Endothelial cell (in vitro differentiated cells): ENCODE measurements at regions not wholly inside any gene's neighbourhood (a gene's known extent, or its start where the extent isn't known, plus 50 kb on each side); places are given as distances from the start of the nearest gene placed in this dataset.

Experiments
- DNase-seq: peaks from one replicate; pipeline ENCODE4 v3.0.0; 2021; ENCODE audit warnings: low spot score
- H3K27ac Mint-ChIP-seq: one replicate; pipeline ENCODE4 v1.8.0; 2021; ENCODE audit warnings: mixed read lengths, inconsistent platforms; ENCODE audit not compliant: unreplicated experiment
- H3K27me3 Mint-ChIP-seq: one replicate; pipeline ENCODE4 v1.8.0; 2021; ENCODE audit warnings: mild to moderate bottlenecking, moderate library complexity, mixed read lengths, inconsistent platforms; ENCODE audit not compliant: unreplicated experiment
- H3K36me3 Mint-ChIP-seq: one replicate; pipeline ENCODE4 v1.8.0; 2021; ENCODE audit warnings: mild to moderate bottlenecking, low read depth, mixed read lengths, inconsistent platforms; ENCODE audit not compliant: unreplicated experiment
- H3K4me1 Mint-ChIP-seq: one replicate; pipeline ENCODE4 v1.8.0; 2021; ENCODE audit warnings: mild to moderate bottlenecking, mixed read lengths, inconsistent platforms; ENCODE audit not compliant: unreplicated experiment
- H3K4me3 Mint-ChIP-seq: one replicate; pipeline ENCODE4 v1.8.0; 2021; ENCODE audit warnings: mild to moderate bottlenecking, mixed read lengths, inconsistent platforms; ENCODE audit not compliant: unreplicated experiment
- H3K9me3 Mint-ChIP-seq: one replicate; pipeline ENCODE4 v1.8.0; 2021; ENCODE audit warnings: mixed read lengths, inconsistent platforms; ENCODE audit not compliant: unreplicated experiment
- CTCF ChIP-seq: fragments of 200-600 bp; sonication (generic); IDR thresholded peaks from one replicate; pipeline ENCODE4 v1.5.0; 2021; ENCODE audit warnings: antibody characterized with exemption; ENCODE audit not compliant: unreplicated experiment

- H3K27me3 Mint-ChIP-seq = peaks cover 1% of the 10 kb centered on the region
- peaks cover 5% of the 10 kb centered on the region for H3K36me3 Mint-ChIP-seq
- no peaks in the 10 kb centered on the region for H3K9me3 Mint-ChIP-seq
Measured at GRCh38 chr6:132213191-132213590, 188.1 kb downstream of the MOXD1 start.

GRCh38 chr6:132210886-132211563, 190.2 kb downstream of the MOXD1 start:
- no peaks in the 10 kb centered on the region for H3K9me3 Mint-ChIP-seq
- DNase-seq = no peak
- TF ChIP-seq CTCF = no peak
- H3K4me1 Mint-ChIP-seq = no peaks in the 10 kb centered on the region
- no peak overlapping the region for H3K27ac Mint-ChIP-seq
- peaks cover 1% of the 10 kb centered on the region for H3K27me3 Mint-ChIP-seq
- peaks cover 5% of the 10 kb centered on the region for H3K36me3 Mint-ChIP-seq
- H3K4me3 Mint-ChIP-seq = no peak overlapping the region

More at GRCh38 chr6:132213191-132213590, 188.1 kb downstream of the MOXD1 start:
- TF ChIP-seq CTCF = no peak
- no peak for DNase-seq
- Mint-ChIP-seq H3K27ac (no peak overlapping the region), H3K4me3 (no peak overlapping the region), H3K4me1 (no peaks in the 10 kb centered on the region)

GRCh38 chr6:132209351-132209750, 191.9 kb downstream of the MOXD1 start:
- Mint-ChIP-seq H3K4me3 (no peak overlapping the region), H3K36me3 (peaks cover 5% of the 10 kb centered on the region), H3K27me3 (peaks cover 1% of the 10 kb centered on the region), H3K4me1 (no peaks in the 10 kb centered on the region), H3K27ac (no peak overlapping the region), H3K9me3 (no peaks in the 10 kb centered on the region)
- no peak for TF ChIP-seq CTCF
- no peak for DNase-seq

GRCh38 chr6:132207991-132208390, 193.3 kb downstream of the MOXD1 start:
- Mint-ChIP-seq H3K4me1 (no peaks in the 10 kb centered on the region), H3K4me3 (no peak overlapping the region), H3K36me3 (peaks cover 5% of the 10 kb centered on the region), H3K9me3 (no peaks in the 10 kb centered on the region), H3K27ac (no peak overlapping the region), H3K27me3 (peaks cover 1% of the 10 kb centered on the region)
- no peak for TF ChIP-seq CTCF
- no peak for DNase-seq

GRCh38 chr6:132205946-132206345, 195.3 kb downstream of the MOXD1 start:
- no peak for DNase-seq
- no peak overlapping the region for H3K4me3 Mint-ChIP-seq
- no peaks in the 10 kb centered on the region for H3K9me3 Mint-ChIP-seq
- peaks cover under 1% of the 10 kb centered on the region for H3K36me3 Mint-ChIP-seq
- H3K27me3 Mint-ChIP-seq = peaks cover under 1% of the 10 kb centered on the region
- TF ChIP-seq CTCF = no peak
- H3K27ac Mint-ChIP-seq = no peak overlapping the region
- H3K4me1 Mint-ChIP-seq = no peaks in the 10 kb centered on the region
